Vagina (tissue), 2 donors: ENCODE measurements at regions not wholly inside any gene's neighbourhood (a gene's known extent, or its start where the extent isn't known, plus 50 kb on each side); places are given as distances from the start of the nearest gene placed in this dataset.

Experiments
- POLR2A ChIP-seq, 2 donors: fragments of 450-650 bp; IDR thresholded peaks; one replicate each; pipeline ENCODE4 v1.6.1; 2017; ENCODE audit warnings: antibody characterized with exemption in 2 of 2, mild to moderate bottlenecking in 2 of 2, moderate library complexity in 2 of 2
- POLR2AphosphoS5 ChIP-seq, 2 donors: sonication (generic); formaldehyde crosslinking; IDR thresholded peaks; one replicate each; pipeline ENCODE4 v1.9.0; 2017; ENCODE audit warnings: antibody characterized with exemption in 2 of 2, mild to moderate bottlenecking in 2 of 2, low read depth in 1 of 2; ENCODE audit not compliant: insufficient read depth in 1 of 2
- TF ChIP-seq, protein P1 (sequence below), 3 experiments: fragments of 450-650 bp in 2 of 3; fragments of 200-600 bp in 1 of 3; sonication (generic) in 1 of 3; IDR thresholded peaks; one replicate each; pipeline ENCODE4 v1.5.1; 2017 to 2019; ENCODE audit warnings: antibody characterized with exemption in 3 of 3, mild to moderate bottlenecking in 2 of 3, moderate library complexity in 2 of 3

DNA sequence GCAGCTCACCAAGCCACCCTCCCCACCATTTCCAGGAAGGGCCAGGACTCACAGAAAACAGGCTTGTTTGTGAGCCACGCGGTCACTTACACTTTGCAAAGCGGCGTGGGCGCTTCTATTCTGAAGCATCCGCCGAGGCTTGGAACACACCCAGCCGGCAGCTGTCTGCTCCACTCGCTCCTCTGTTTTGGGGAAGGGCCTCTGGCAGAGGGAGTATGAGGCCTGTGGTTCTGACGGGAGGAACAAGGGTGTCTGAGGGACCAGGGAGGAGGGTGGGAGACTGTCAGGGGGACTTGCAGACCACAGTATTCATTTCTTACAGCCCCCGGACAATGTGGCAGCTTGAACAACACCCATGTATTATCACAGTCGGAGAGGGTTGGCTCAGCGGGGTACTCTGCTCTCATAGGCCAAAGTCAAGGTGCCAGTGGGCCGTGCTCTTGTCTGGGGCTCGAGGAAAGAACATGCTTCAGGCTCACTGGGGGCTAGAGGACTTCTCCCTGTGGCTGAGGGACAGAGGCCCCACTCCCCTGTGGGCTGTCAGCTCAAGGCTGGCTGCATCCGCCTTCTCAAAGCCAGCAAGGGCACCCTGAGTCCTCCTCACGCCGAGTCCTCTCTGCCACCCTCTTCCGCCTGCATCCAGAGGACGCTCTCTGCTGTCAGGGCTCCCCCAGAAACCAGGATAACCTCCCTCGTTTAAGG is 60.4 kb upstream of the FAM20C start:
- TF ChIP-seq, protein P1, sequence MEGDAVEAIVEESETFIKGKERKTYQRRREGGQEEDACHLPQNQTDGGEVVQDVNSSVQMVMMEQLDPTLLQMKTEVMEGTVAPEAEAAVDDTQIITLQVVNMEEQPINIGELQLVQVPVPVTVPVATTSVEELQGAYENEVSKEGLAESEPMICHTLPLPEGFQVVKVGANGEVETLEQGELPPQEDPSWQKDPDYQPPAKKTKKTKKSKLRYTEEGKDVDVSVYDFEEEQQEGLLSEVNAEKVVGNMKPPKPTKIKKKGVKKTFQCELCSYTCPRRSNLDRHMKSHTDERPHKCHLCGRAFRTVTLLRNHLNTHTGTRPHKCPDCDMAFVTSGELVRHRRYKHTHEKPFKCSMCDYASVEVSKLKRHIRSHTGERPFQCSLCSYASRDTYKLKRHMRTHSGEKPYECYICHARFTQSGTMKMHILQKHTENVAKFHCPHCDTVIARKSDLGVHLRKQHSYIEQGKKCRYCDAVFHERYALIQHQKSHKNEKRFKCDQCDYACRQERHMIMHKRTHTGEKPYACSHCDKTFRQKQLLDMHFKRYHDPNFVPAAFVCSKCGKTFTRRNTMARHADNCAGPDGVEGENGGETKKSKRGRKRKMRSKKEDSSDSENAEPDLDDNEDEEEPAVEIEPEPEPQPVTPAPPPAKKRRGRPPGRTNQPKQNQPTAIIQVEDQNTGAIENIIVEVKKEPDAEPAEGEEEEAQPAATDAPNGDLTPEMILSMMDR (IDR thresholded peaks at IDR 0.05), result no peak
- TF ChIP-seq POLR2A (IDR thresholded peaks at IDR 0.05) (no peak), POLR2AphosphoS5 (IDR thresholded peaks at IDR 0.05; ENCODE audit: insufficient read depth in 1 of 2, low read depth in 1 of 2) (no peak)
